ENCODE measurements at regions not wholly inside any gene's neighbourhood (a gene's known extent, or its start where the extent isn't known, plus 50 kb on each side); places are given as distances from the start of the nearest gene placed in this dataset.
"Not testable (repeated sequence)": the region's sequence is repeated elsewhere in the genome, so short reads cannot be mapped to it uniquely, and the experiment has no call there.

- no peak overlapping the region for H3K4me3 ChIP-seq (ENCODE audit: low read length)
- no peak for DNase-seq (ENCODE audit: low read depth)
- no peak for TF ChIP-seq CTCF (IDR thresholded peaks at IDR 0.05; ENCODE audit: insufficient read depth, low read depth, low read length, missing control alignments)
Observed at GRCh38 chr13:65330691-65331090, 1899.4 kb downstream of the PCDH9 start.

- no peak overlapping the region for H3K4me3 ChIP-seq (ENCODE audit: low read length)
- TF ChIP-seq CTCF (IDR thresholded peaks at IDR 0.05; ENCODE audit: insufficient read depth, low read depth, low read length, missing control alignments) = no peak
- DNase-seq (ENCODE audit: low read depth) = no peak
Observed at GRCh38 chr13:65330287-65330686, 1899.8 kb downstream of the PCDH9 start.

- not testable (repeated sequence) for H3K4me3 ChIP-seq (ENCODE audit: low read length); DNase-seq (ENCODE audit: low read depth)
Observed at GRCh38 chr13:65323192-65323591, 1906.9 kb downstream of the PCDH9 start.

GRCh38 chr13:65321423-65321822 lies 1908.7 kb downstream of the PCDH9 start:
- DNase-seq (ENCODE audit: low read depth); H3K4me3 ChIP-seq (ENCODE audit: low read length): not testable (repeated sequence)

- DNase-seq (ENCODE audit: low read depth) = no peak
- TF ChIP-seq CTCF (IDR thresholded peaks at IDR 0.05; ENCODE audit: insufficient read depth, low read depth, low read length, missing control alignments) = no peak
- H3K4me3 ChIP-seq (ENCODE audit: low read length) = no peak overlapping the region
Observed at GRCh38 chr13:65314008-65314407, 1916.1 kb downstream of the PCDH9 start.

GRCh38 chr13:65310663-65311328 lies 1919.3 kb downstream of the PCDH9 start:
- no peak for DNase-seq (ENCODE audit: low read depth)
- TF ChIP-seq CTCF (IDR thresholded peaks at IDR 0.05; ENCODE audit: insufficient read depth, low read depth, low read length, missing control alignments) = no peak
- H3K4me3 ChIP-seq (ENCODE audit: low read length) = no peak overlapping the region

- DNase-seq (ENCODE audit: low read depth) = no peak
- H3K4me3 ChIP-seq (ENCODE audit: low read length) = no peak overlapping the region
- TF ChIP-seq CTCF (IDR thresholded peaks at IDR 0.05; ENCODE audit: insufficient read depth, low read depth, low read length, missing control alignments) = no peak
Observed at GRCh38 chr13:65309906-65310305, 1920.2 kb downstream of the PCDH9 start.

GRCh38 chr13:65308729-65309128 lies 1921.4 kb downstream of the PCDH9 start:
- not testable (repeated sequence) for H3K4me3 ChIP-seq (ENCODE audit: low read length); DNase-seq (ENCODE audit: low read depth)

- no peak overlapping the region for H3K4me3 ChIP-seq (ENCODE audit: low read length)
- DNase-seq (ENCODE audit: low read depth) = no peak
- TF ChIP-seq CTCF (IDR thresholded peaks at IDR 0.05; ENCODE audit: insufficient read depth, low read depth, low read length, missing control alignments) = no peak
Observed at GRCh38 chr13:65307056-65307455, 1923.1 kb downstream of the PCDH9 start.

All from epithelial cell of esophagus (primary cell).